H1 (cell line): ENCODE measurements at regions not wholly inside any gene's neighbourhood (a gene's known extent, or its start where the extent isn't known, plus 50 kb on each side); places are given as distances from the start of the nearest gene placed in this dataset.
"Not testable (repeated sequence)": the region's sequence is repeated elsewhere in the genome, so short reads cannot be mapped to it uniquely, and the experiment has no call there.

Source experiments
- CTCF ChIA-PET: fragments of 300-600 bp; sonication (Branson Sonifier 250); formaldehyde crosslinking; loops from one replicate; lab custom pipeline; 2021; ENCODE audit not compliant: partially characterized antibody; lab: Charles Lee
- POLR2A ChIA-PET: fragments of 300-600 bp; sonication (Branson Sonifier 250); formaldehyde crosslinking; loops from one replicate; lab custom pipeline; 2021; ENCODE audit warnings: inconsistent platforms; ENCODE audit not compliant: partially characterized antibody; lab: Charles Lee
- DNase-seq, 2 experiments: peaks; one replicate each; pipeline versions ENCODE4 v3.0.0 to v3.0.0-alpha.2; 2010 to 2022; ENCODE audit warnings: low spot score in 2 of 2, low read depth in 1 of 2, mixed read lengths in 1 of 2
- FAIRE-seq: peaks from 2 replicates; lab custom pipeline; 2011; peaks lifted over from hg19 to GRCh38; lab: Jason Lieb, UNC
- H2AFZ ChIP-seq: 2 replicates; pipeline ENCODE4 v1.8.1; 2012; ENCODE audit warnings: low read length, inconsistent platforms
- H2AK5ac ChIP-seq: 2 replicates; pipeline ENCODE4 v1.6.1; 2013; ENCODE audit warnings: low read depth, low read length
- H2BK120ac ChIP-seq: replicated peaks from 2 replicates; pipeline ENCODE3; 2013; ENCODE audit warnings: low read depth, low read length, inconsistent platforms
- H2BK12ac ChIP-seq: 2 replicates; pipeline ENCODE4 v1.6.1; 2013; ENCODE audit warnings: low read depth, low read length
- H2BK15ac ChIP-seq: 2 replicates; pipeline ENCODE4 v1.6.1; 2013; ENCODE audit warnings: low read length
- H2BK20ac ChIP-seq: 2 replicates; pipeline ENCODE4 v1.6.1; 2013; ENCODE audit warnings: low read length
- H2BK5ac ChIP-seq: 2 replicates; pipeline ENCODE4 v1.6.1; 2013; ENCODE audit warnings: low read depth, low read length
- H3K14ac ChIP-seq: 2 replicates; pipeline ENCODE4 v1.6.1; 2013; ENCODE audit warnings: inconsistent platforms; ENCODE audit not compliant: insufficient read length
- H3K18ac ChIP-seq: 2 replicates; pipeline ENCODE4 v1.6.1; 2013; ENCODE audit warnings: low read length; ENCODE audit errors: extremely low read depth
- H3K23ac ChIP-seq: 2 replicates; pipeline ENCODE4 v1.6.1; 2013; ENCODE audit warnings: inconsistent platforms; ENCODE audit not compliant: insufficient read length
- H3K23me2 ChIP-seq: 2 replicates; pipeline ENCODE4 v1.6.1; 2013; ENCODE audit warnings: low read depth, low read length
- H3K27ac ChIP-seq: 2 replicates; pipeline ENCODE4 v1.6.1; 2011; ENCODE audit warnings: low read depth, low read length, inconsistent platforms
- H3K27me3 ChIP-seq, 4 experiments: replicated peaks in 1 of 4; 1 replicate in 1 of 4; 2 replicates in 3 of 4; pipeline versions ENCODE4 v1.6.1 to v1.8.1; 2011 to 2013; ENCODE audit warnings: low read length in 3 of 4, mild to moderate bottlenecking in 3 of 4, inconsistent platforms in 2 of 4, mixed read lengths in 2 of 4, moderate library complexity in 1 of 4; ENCODE audit not compliant: control insufficient read depth in 3 of 4, insufficient read depth in 3 of 4; ENCODE audit errors: extremely low read depth in 1 of 4
- H3K36me3 ChIP-seq, 4 experiments: 2 replicates each; pipeline versions ENCODE4 v1.6.1 to v1.8.1; 2011 to 2013; ENCODE audit warnings: mild to moderate bottlenecking in 4 of 4, low read length in 3 of 4, moderate library complexity in 2 of 4, control low read depth in 1 of 4, inconsistent platforms in 1 of 4; ENCODE audit not compliant: insufficient read depth in 4 of 4, control insufficient read depth in 2 of 4
- H3K4ac ChIP-seq: replicated peaks from 2 replicates; pipeline ENCODE3; 2013; ENCODE audit warnings: low read length, low read depth, mixed read lengths, inconsistent platforms; ENCODE audit not compliant: insufficient read length
- H3K4me1 ChIP-seq, 4 experiments: replicated peaks in 1 of 4; 1 replicate in 1 of 4; 2 replicates in 3 of 4; pipeline versions ENCODE4 v1.6.1 to v1.8.1; 2011 to 2013; ENCODE audit warnings: low read length in 3 of 4, inconsistent platforms in 2 of 4, mixed read lengths in 1 of 4; ENCODE audit not compliant: insufficient read depth in 4 of 4, control insufficient read depth in 3 of 4
- H3K4me2 ChIP-seq, 2 experiments: 2 replicates each; pipeline versions ENCODE4 v1.6.1 to v1.8.1; 2011 to 2013; ENCODE audit warnings: low read depth in 2 of 2, low read length in 2 of 2, control low read depth in 1 of 2, inconsistent platforms in 1 of 2, mild to moderate bottlenecking in 1 of 2; ENCODE audit not compliant: insufficient read depth in 1 of 2
- H3K4me3 ChIP-seq, 4 experiments: fragments of 200-600, 300-600 bp in 1 of 4; sonication (generic), shearing (Covaris generic), sonication (Bioruptor Twin) in 1 of 4; 2 replicates each; pipeline versions ENCODE4 v1.5.1 to v1.8.1; 2011 to 2016; ENCODE audit warnings: low read length in 4 of 4, low read depth in 3 of 4, control low read depth in 2 of 4, inconsistent platforms in 2 of 4, mild to moderate bottlenecking in 2 of 4, mixed read lengths in 1 of 4, moderate library complexity in 1 of 4; ENCODE audit not compliant: insufficient read depth in 2 of 4; ENCODE audit errors: extremely low read depth in 1 of 4
- H3K56ac ChIP-seq: replicated peaks from 2 replicates; pipeline ENCODE3; 2013; ENCODE audit warnings: low read depth, mild to moderate bottlenecking, mixed read lengths, low read length, inconsistent platforms; ENCODE audit not compliant: insufficient read length
- H3K79me1 ChIP-seq: 2 replicates; pipeline ENCODE4 v1.6.1; 2013; ENCODE audit warnings: low read depth, low read length, control low read depth
- H3K79me2 ChIP-seq, 2 experiments: 2 replicates each; pipeline versions ENCODE4 v1.6.1 to v1.8.1; 2012 to 2013; ENCODE audit warnings: low read length in 2 of 2, mild to moderate bottlenecking in 2 of 2, inconsistent platforms in 1 of 2; ENCODE audit not compliant: insufficient read depth in 2 of 2, control insufficient read depth in 1 of 2
- H3K9ac ChIP-seq, 4 experiments: replicated peaks in 1 of 4; 1 replicate in 1 of 4; 2 replicates in 3 of 4; pipeline versions ENCODE4 v1.6.1 to v1.8.1; 2011 to 2013; ENCODE audit warnings: low read depth in 3 of 4, low read length in 3 of 4, control low read depth in 2 of 4, mild to moderate bottlenecking in 2 of 4, moderate library complexity in 2 of 4, inconsistent platforms in 1 of 4; ENCODE audit errors: extremely low read depth in 1 of 4
- H3K9me3 ChIP-seq, 2 experiments: 2 replicates each; pipeline versions ENCODE4 v1.6.1 to v1.8.1; 2012 to 2013; ENCODE audit warnings: mild to moderate bottlenecking in 2 of 2, moderate library complexity in 2 of 2, control low read depth in 1 of 2, inconsistent platforms in 1 of 2, low read depth in 1 of 2, low read length in 1 of 2, mixed read lengths in 1 of 2; ENCODE audit not compliant: insufficient read depth in 2 of 2
- H4K20me1 ChIP-seq, 2 experiments: replicated peaks in 1 of 2; 2 replicates each; pipeline versions ENCODE3 to v1.8.1; 2011 to 2013; ENCODE audit warnings: inconsistent platforms in 2 of 2, low read length in 2 of 2, mild to moderate bottlenecking in 1 of 2; ENCODE audit not compliant: insufficient read depth in 2 of 2, control insufficient read depth in 1 of 2
- H4K5ac ChIP-seq: 2 replicates; pipeline ENCODE4 v1.6.1; 2013; ENCODE audit warnings: low read length, low read depth, mixed read lengths, inconsistent platforms; ENCODE audit not compliant: insufficient read length
- H4K8ac ChIP-seq: 2 replicates; pipeline ENCODE4 v1.8.0; 2013; ENCODE audit warnings: mild to moderate bottlenecking, moderate library complexity, low read length, inconsistent platforms; ENCODE audit not compliant: insufficient read depth; ENCODE audit errors: extremely low read depth
- H4K91ac ChIP-seq: replicated peaks from 2 replicates; pipeline ENCODE3; 2013; ENCODE audit warnings: low read length, mixed read lengths, inconsistent platforms; ENCODE audit not compliant: insufficient read length
- NANOG ChIP-seq: IDR thresholded peaks from 2 replicates; pipeline ENCODE4 v1.6.1; 2011; ENCODE audit warnings: low read length, low read depth, mild to moderate bottlenecking, inconsistent platforms; ENCODE audit not compliant: insufficient read depth, poor library complexity, severe bottlenecking
- SIX5 ChIP-seq: IDR thresholded peaks from 2 replicates; pipeline ENCODE4 v1.6.1; 2011; ENCODE audit warnings: mild to moderate bottlenecking, low read depth, low read length
- WGBS, 2 experiments: shearing (Covaris generic) in 1 of 2; methylation state at CpG; one replicate each; pipeline versions ENCODE4 v1.1.6 to v1.1.7; 2013 to 2015; ENCODE audit warnings: low lambda C conversion rate in 2 of 2, mixed read lengths in 2 of 2, inconsistent platforms in 1 of 2, low coverage in 1 of 2, missing lambda C conversion rate in 1 of 2; ENCODE audit not compliant: insufficient replicate concordance in 2 of 2, insufficient coverage in 1 of 2, insufficient read length in 1 of 2; ENCODE audit errors: extremely low coverage in 1 of 2, missing lambda C conversion rate in 1 of 2; 5-methylcytosine and 5-hydroxymethylcytosine counted together

DNA sequence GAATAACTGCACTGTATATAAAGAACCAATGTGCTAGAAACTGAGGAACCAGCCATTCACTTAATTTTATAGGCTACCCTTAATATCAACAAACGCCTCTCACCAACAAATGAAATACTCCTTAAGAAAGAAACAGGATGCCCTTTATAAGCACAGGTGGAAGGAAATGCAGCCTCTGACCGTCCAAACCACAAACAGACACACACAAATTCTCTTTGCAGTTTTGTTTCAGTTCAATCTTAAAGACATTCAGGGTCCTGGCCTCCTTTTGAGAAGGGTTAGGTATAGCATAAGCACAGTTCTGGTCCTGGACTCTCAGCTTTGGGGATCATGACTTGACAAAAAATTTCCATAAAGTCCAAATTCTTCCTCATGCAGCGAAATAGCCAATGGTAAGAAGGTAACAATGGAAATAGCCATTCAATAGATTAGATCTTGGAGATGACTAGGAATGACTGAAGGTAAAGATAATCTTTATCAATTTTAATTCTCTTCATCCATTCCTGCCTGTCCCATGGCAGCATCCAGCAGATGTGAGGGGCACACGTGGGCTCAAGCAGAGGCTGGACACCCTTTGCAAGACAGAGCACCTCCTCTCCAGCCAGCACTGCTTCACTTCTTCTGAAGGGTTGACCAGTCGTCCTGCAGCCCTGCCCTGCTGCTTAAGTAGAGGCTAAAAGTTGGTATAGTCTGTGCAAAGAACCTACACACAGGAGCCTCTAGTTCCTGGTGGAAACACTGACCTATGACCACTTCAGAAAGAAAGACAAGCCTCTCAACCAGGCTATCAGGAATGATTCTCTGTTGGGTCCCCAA, 123.9 kb downstream of the CD83 start (continued):
- no peak for TF ChIP-seq NANOG
- no peak for TF ChIP-seq SIX5

DNA sequence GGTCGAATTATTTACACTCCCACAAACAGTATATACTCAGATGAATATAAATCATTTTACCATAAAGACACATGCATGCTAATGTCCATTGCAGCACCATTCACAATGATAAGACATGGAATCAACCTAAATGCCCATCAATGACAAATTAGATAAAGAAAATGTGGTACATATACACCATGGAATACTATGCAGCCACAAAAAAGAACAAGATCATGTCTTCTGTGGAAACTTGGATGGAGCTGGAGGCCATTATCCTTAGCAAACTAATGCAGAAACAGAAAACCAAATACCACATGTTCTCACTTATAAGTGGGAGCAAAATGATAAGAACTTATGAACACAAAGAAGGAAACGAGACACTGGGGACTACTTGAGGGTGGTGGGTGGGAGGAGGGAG, 125.3 kb downstream of the CD83 start:
- CTCF ChIA-PET = interaction anchor here (0.8 kb wide), 1 partner anchor 22 kb away, joined by 3 read pairs; no protein-coding TSS in a partner anchor
- H4K8ac ChIP-seq, H3K4me3 ChIP-seq, H3K56ac ChIP-seq, H2BK15ac ChIP-seq, H3K27me3 ChIP-seq, H2BK20ac ChIP-seq, H3K36me3 ChIP-seq, H3K79me2 ChIP-seq, H2AFZ ChIP-seq, H3K4me2 ChIP-seq, H3K27ac ChIP-seq, H2BK5ac ChIP-seq, H3K23ac ChIP-seq, H2AK5ac ChIP-seq, H4K91ac ChIP-seq, H2BK12ac ChIP-seq, POLR2A ChIA-PET, FAIRE-seq, H3K4me1 ChIP-seq, H3K9me3 ChIP-seq, H4K20me1 ChIP-seq, H3K79me1 ChIP-seq, H3K14ac ChIP-seq, H3K4ac ChIP-seq, H2BK120ac ChIP-seq, DNase-seq, H3K9ac ChIP-seq, H3K18ac ChIP-seq, H3K23me2 ChIP-seq, H4K5ac ChIP-seq: not testable (repeated sequence)
- WGBS, 2 experiments = 85% methylated on average over 2 of the region's 2 CpGs; no CpG with 5 or more reads in 1 of the 2 experiments
